Transverse colon (tissue), 4 donors: ENCODE measurements at regions not wholly inside any gene's neighbourhood (a gene's known extent, or its start where the extent isn't known, plus 50 kb on each side); places are given as distances from the start of the nearest gene placed in this dataset.

Source experiments
- CTCF ChIP-seq, 5 experiments: fragments of 200-600 bp in 3 of 5; fragments of 450-650 bp in 2 of 5; sonication (generic) in 3 of 5; IDR thresholded peaks; 1 replicate in 2 of 5; 2 replicates in 3 of 5; pipeline ENCODE4 v1.5.1; 2016 to 2017; ENCODE audit warnings: antibody characterized with exemption in 5 of 5, inconsistent platforms in 3 of 5, mild to moderate bottlenecking in 2 of 5, moderate library complexity in 1 of 5
- POLR2A ChIP-seq: fragments of 450-650 bp; IDR thresholded peaks from one replicate; pipeline ENCODE4 v1.6.1; 2016; ENCODE audit warnings: antibody characterized with exemption, mild to moderate bottlenecking, moderate library complexity
- POLR2AphosphoS5 ChIP-seq, 3 donors: sonication (generic); formaldehyde crosslinking; IDR thresholded peaks; one replicate each; pipeline ENCODE4 v1.6.1; 2016; ENCODE audit warnings: antibody characterized with exemption in 3 of 3

- no peak for TF ChIP-seq CTCF (IDR thresholded peaks at IDR 0.05)
- no peak for TF ChIP-seq POLR2A
- no peak for TF ChIP-seq POLR2AphosphoS5 (IDR thresholded peaks at IDR 0.05)
Observed at GRCh38 chrX:149282909-149283308, 222.2 kb downstream of the IDS start.
